Osteocyte (in vitro differentiated cells): ENCODE measurements at regions not wholly inside any gene's neighbourhood (a gene's known extent, or its start where the extent isn't known, plus 50 kb on each side); places are given as distances from the start of the nearest gene placed in this dataset.

Source experiments
- DNase-seq: peaks from one replicate; pipeline ENCODE4 v3.0.0; 2021; ENCODE audit warnings: mixed read lengths; ENCODE audit not compliant: unreplicated experiment; ENCODE audit errors: extremely low spot score
- H3K27ac Mint-ChIP-seq: one replicate; pipeline ENCODE4 v1.8.0; 2021; ENCODE audit warnings: mild to moderate bottlenecking, mixed read lengths; ENCODE audit not compliant: unreplicated experiment
- H3K27me3 Mint-ChIP-seq: one replicate; pipeline ENCODE4 v1.8.0; 2021; ENCODE audit warnings: mixed read lengths; ENCODE audit not compliant: unreplicated experiment
- H3K36me3 Mint-ChIP-seq: one replicate; pipeline ENCODE4 v1.8.0; 2021; ENCODE audit warnings: mixed read lengths; ENCODE audit not compliant: unreplicated experiment
- H3K4me1 Mint-ChIP-seq: one replicate; pipeline ENCODE4 v1.8.0; 2021; ENCODE audit warnings: mixed read lengths; ENCODE audit not compliant: unreplicated experiment
- H3K4me3 Mint-ChIP-seq: one replicate; pipeline ENCODE4 v1.8.0; 2021; ENCODE audit warnings: mild to moderate bottlenecking, moderate library complexity, mixed read lengths; ENCODE audit not compliant: unreplicated experiment
- H3K9me3 Mint-ChIP-seq: one replicate; pipeline ENCODE4 v1.8.0; 2021; ENCODE audit warnings: mixed read lengths; ENCODE audit not compliant: unreplicated experiment
- CTCF ChIP-seq: fragments of 200-600 bp; sonication (generic); IDR thresholded peaks from 2 replicates; pipeline ENCODE4 v1.5.0; 2021; ENCODE audit warnings: antibody characterized with exemption, mild to moderate bottlenecking, moderate library complexity

GRCh38 chr20:39399463-39399862, 437.3 kb downstream of the DHX35 start:
- no peak overlapping the region for H3K27ac Mint-ChIP-seq
- no peak for TF ChIP-seq CTCF
- no peaks in the 10 kb centered on the region for H3K4me1 Mint-ChIP-seq
- H3K4me3 Mint-ChIP-seq = no peak overlapping the region
- H3K27me3 Mint-ChIP-seq = peaks cover 37% of the 10 kb centered on the region
- no peak for DNase-seq
- no peaks in the 10 kb centered on the region for H3K36me3 Mint-ChIP-seq
- H3K9me3 Mint-ChIP-seq = no peaks in the 10 kb centered on the region

- TF ChIP-seq CTCF = no peak
- H3K36me3 Mint-ChIP-seq = no peaks in the 10 kb centered on the region
- peaks cover 41% of the 10 kb centered on the region for H3K27me3 Mint-ChIP-seq
- H3K4me1 Mint-ChIP-seq = no peaks in the 10 kb centered on the region
- H3K27ac Mint-ChIP-seq = no peak overlapping the region
- H3K4me3 Mint-ChIP-seq = no peak overlapping the region
- no peaks in the 10 kb centered on the region for H3K9me3 Mint-ChIP-seq
- DNase-seq = no peak
Measured at GRCh38 chr20:39398656-39399055, 436.5 kb downstream of the DHX35 start.

- H3K9me3 Mint-ChIP-seq = no peaks in the 10 kb centered on the region
- H3K36me3 Mint-ChIP-seq = no peaks in the 10 kb centered on the region
Measured at GRCh38 chr20:39397646-39398045, 435.5 kb downstream of the DHX35 start.

GRCh38 chr20:39395478-39396291, 433.5 kb downstream of the DHX35 start:
- Mint-ChIP-seq H3K27ac (no peak overlapping the region), H3K27me3 (peaks cover 18% of the 10 kb centered on the region), H3K4me3 (no peak overlapping the region), H3K9me3 (no peaks in the 10 kb centered on the region), H3K4me1 (no peaks in the 10 kb centered on the region), H3K36me3 (no peaks in the 10 kb centered on the region)
- TF ChIP-seq CTCF = no peak
- no peak for DNase-seq

More at GRCh38 chr20:39397646-39398045, 435.5 kb downstream of the DHX35 start:
- Mint-ChIP-seq H3K4me1 (no peaks in the 10 kb centered on the region), H3K27ac (no peak overlapping the region), H3K27me3 (peaks cover 37% of the 10 kb centered on the region), H3K4me3 (no peak overlapping the region)
- DNase-seq = no peak
- no peak for TF ChIP-seq CTCF

- H3K4me3 Mint-ChIP-seq = no peak overlapping the region
- no peaks in the 10 kb centered on the region for H3K9me3 Mint-ChIP-seq
- H3K36me3 Mint-ChIP-seq = no peaks in the 10 kb centered on the region
- peaks cover 16% of the 10 kb centered on the region for H3K27me3 Mint-ChIP-seq
- no peaks in the 10 kb centered on the region for H3K4me1 Mint-ChIP-seq
- TF ChIP-seq CTCF = no peak
- DNase-seq = no peak
- H3K27ac Mint-ChIP-seq = no peak overlapping the region
Measured at GRCh38 chr20:39394461-39394860, 432.3 kb downstream of the DHX35 start.
